Small intestine (tissue), 7 donors: ENCODE measurements at regions not wholly inside any gene's neighbourhood (a gene's known extent, or its start where the extent isn't known, plus 50 kb on each side); places are given as distances from the start of the nearest gene placed in this dataset.

Source experiments
- DNase-seq, 2 donors: peaks; one replicate each; pipeline versions ENCODE4 v3.0.0 to v3.0.0-alpha.2; 2013
- FAIRE-seq: peaks from 2 replicates; lab custom pipeline; 2012; peaks lifted over from hg19 to GRCh38; lab: Jason Lieb, UNC
- H3K27ac ChIP-seq, 3 donors: one replicate each; pipeline ENCODE4 v1.5.1; 2013; ENCODE audit warnings: low read length in 2 of 3, mild to moderate bottlenecking in 2 of 3, control low read depth in 1 of 3, inconsistent platforms in 1 of 3, low read depth in 1 of 3, moderate library complexity in 1 of 3
- H3K27me3 ChIP-seq, 3 donors: one replicate each; pipeline ENCODE4 v1.6.1; 2013; ENCODE audit warnings: low read length in 3 of 3, inconsistent platforms in 1 of 3; ENCODE audit not compliant: control insufficient read depth in 3 of 3, insufficient read depth in 3 of 3
- H3K36me3 ChIP-seq, 3 donors: one replicate each; pipeline ENCODE4 v1.6.1; 2013; ENCODE audit warnings: low read length in 3 of 3, inconsistent platforms in 1 of 3, low read depth in 1 of 3, mild to moderate bottlenecking in 1 of 3, moderate library complexity in 1 of 3; ENCODE audit not compliant: control insufficient read depth in 3 of 3, insufficient read depth in 2 of 3
- H3K4me1 ChIP-seq, 3 donors: one replicate each; pipeline ENCODE4 v1.6.1; 2013; ENCODE audit warnings: low read length in 2 of 3, inconsistent platforms in 1 of 3, low read depth in 1 of 3, mild to moderate bottlenecking in 1 of 3, moderate library complexity in 1 of 3; ENCODE audit not compliant: control insufficient read depth in 3 of 3, insufficient read depth in 2 of 3
- H3K4me3 ChIP-seq, 3 donors: one replicate each; pipeline ENCODE4 v1.5.1; 2013; ENCODE audit warnings: low read length in 3 of 3, control low read depth in 1 of 3, inconsistent platforms in 1 of 3, low read depth in 1 of 3, mild to moderate bottlenecking in 1 of 3, moderate library complexity in 1 of 3
- H3K9me3 ChIP-seq, 2 donors: one replicate each; pipeline ENCODE4 v1.6.1; 2013; ENCODE audit warnings: low read depth in 1 of 2, low read length in 1 of 2; ENCODE audit not compliant: control insufficient read depth in 2 of 2, insufficient read depth in 1 of 2
- WGBS, 3 donors: extraction: QIAGEN DNeasy Blood & Tissue Kit; methylation state at CpG; one replicate each; pipeline ENCODE4 v1.1.7; 2013; 5-methylcytosine and 5-hydroxymethylcytosine counted together
- donor health status: healthy with polysubstance abuse.
- donor health status: control.
- donor health status: control.
- donor health status: Bipolar disorder and iron deficiency.
- donor health status: healthy.

GRCh38 chr5:89706731-89707130 is 702.8 kb downstream of the CETN3 start:
- H3K4me1 ChIP-seq: no peaks in the 10 kb centered on the region
- DNase-seq: no peak
- FAIRE-seq: no peak
- H3K27me3 ChIP-seq: no peaks in the 10 kb centered on the region
- no peaks in the 10 kb centered on the region for H3K9me3 ChIP-seq
- H3K4me3 ChIP-seq: no peak overlapping the region
- 84 to 96% (median 84%) methylated on average over 1 of the region's 1 CpG for WGBS, 3 donors
- H3K36me3 ChIP-seq: no peaks in the 10 kb centered on the region
- H3K27ac ChIP-seq: no peak overlapping the region

DNA sequence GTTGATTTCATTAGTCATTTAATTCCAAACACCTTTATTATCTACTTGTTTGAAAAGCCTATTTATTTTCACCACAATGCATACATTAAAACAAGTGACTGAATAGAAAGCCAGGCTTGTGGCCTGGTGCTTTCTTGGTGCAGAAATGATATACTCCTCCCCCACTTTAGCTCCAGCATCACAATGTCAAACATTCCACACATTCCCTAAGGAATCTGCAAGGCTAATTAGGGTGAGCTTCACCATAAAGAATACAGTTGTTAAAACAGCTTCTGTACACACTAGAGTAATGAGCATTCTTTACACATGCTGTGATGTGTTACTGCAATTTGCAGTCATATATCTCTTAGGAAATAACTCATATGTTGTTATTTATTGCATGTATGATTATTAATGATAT is 705.7 kb downstream of the CETN3 start:
- Histone ChIP-seq H3K4me1 (no peaks in the 10 kb centered on the region), H3K36me3 (no peaks in the 10 kb centered on the region), H3K4me3 (no peak overlapping the region), H3K27ac (no peak overlapping the region), H3K27me3 (no peaks in the 10 kb centered on the region), H3K9me3 (no peaks in the 10 kb centered on the region)
- FAIRE-seq: no peak
- no peak for DNase-seq

GRCh38 chr5:89698028-89698427 is 711.5 kb downstream of the CETN3 start:
- 77 to 83% (median 77%) methylated on average over 2 of the region's 2 CpGs for WGBS, 3 donors
- Histone ChIP-seq H3K4me1 (no peaks in the 10 kb centered on the region), H3K27ac (no peak overlapping the region), H3K36me3 (no peaks in the 10 kb centered on the region), H3K9me3 (no peaks in the 10 kb centered on the region), H3K4me3 (no peak overlapping the region), H3K27me3 (no peaks in the 10 kb centered on the region)
- FAIRE-seq: no peak
- no peak for DNase-seq

DNA sequence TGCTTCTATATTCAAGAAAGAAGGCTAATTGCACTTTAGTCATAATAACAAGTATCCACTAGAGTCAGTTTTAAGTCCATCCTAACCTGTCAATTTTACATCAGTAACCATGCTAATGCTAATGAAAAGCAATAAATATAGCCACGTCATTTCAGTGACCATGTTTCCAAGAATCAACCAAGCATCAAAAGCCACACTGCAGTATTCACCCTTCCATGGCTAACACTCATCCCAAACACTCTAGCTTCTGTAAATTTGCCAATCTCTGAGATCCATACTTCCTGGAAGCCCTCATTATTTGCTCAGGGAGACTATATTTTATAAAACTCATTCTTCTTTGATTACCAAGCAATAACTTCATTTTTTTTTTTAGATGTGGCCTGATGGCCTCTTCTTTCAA is 712.0 kb downstream of the CETN3 start:
- DNase-seq (no peak), FAIRE-seq (no peak)
- Histone ChIP-seq H3K27ac (no peak overlapping the region), H3K36me3 (no peaks in the 10 kb centered on the region), H3K27me3 (no peaks in the 10 kb centered on the region), H3K4me3 (no peak overlapping the region), H3K4me1 (no peaks in the 10 kb centered on the region), H3K9me3 (no peaks in the 10 kb centered on the region)
- 56 to 66% (median 59%) methylated on average over 1 of the region's 1 CpG for WGBS, 3 donors

DNA sequence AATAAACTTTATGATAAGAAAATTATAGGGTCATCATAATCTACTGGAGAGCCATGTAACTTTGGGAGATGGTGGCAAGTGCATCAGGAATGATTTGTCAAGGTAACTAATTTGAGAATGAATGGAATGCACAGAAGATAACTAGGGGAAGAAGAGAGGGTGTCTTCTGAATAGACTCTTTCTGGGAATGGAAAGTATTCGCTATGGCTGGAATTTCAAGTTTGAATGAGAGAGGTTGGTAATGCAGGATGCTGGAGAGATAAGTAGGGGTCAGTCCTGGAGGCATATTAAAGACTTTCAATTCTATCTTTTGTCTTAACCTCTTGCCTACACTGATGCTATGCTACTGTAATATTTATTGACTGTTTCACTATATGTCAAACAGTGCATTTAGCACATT is 714.2 kb downstream of the CETN3 start:
- Histone ChIP-seq H3K4me3 (no peak overlapping the region), H3K4me1 (no peaks in the 10 kb centered on the region), H3K36me3 (no peaks in the 10 kb centered on the region), H3K9me3 (no peaks in the 10 kb centered on the region), H3K27ac (no peak overlapping the region), H3K27me3 (no peaks in the 10 kb centered on the region)
- FAIRE-seq: no peak
- 68 to 91% (median 74%) methylated on average over 1 of the region's 1 CpG for WGBS, 3 donors
- DNase-seq: no peak

- WGBS, 3 donors: 78 to 81% (median 79%) methylated on average over 3 of the region's 3 CpGs
- DNase-seq: no peak
- Histone ChIP-seq H3K36me3 (no peaks in the 10 kb centered on the region), H3K27me3 (no peaks in the 10 kb centered on the region), H3K27ac (no peak overlapping the region), H3K4me3 (no peak overlapping the region), H3K4me1 (no peaks in the 10 kb centered on the region), H3K9me3 (no peaks in the 10 kb centered on the region)
- no peak for FAIRE-seq
Measured at GRCh38 chr5:89694026-89694550, 715.5 kb downstream of the CETN3 start.

- no peaks in the 10 kb centered on the region for H3K36me3 ChIP-seq
- no peaks in the 10 kb centered on the region for H3K4me1 ChIP-seq
- FAIRE-seq (no peak), DNase-seq (no peak)
- H3K27ac ChIP-seq: no peak overlapping the region
- 71 to 94% (median 75%) methylated on average over 1 of the region's 1 CpG for WGBS, 3 donors
- H3K27me3 ChIP-seq: no peaks in the 10 kb centered on the region
- H3K4me3 ChIP-seq: no peak overlapping the region
- H3K9me3 ChIP-seq: no peaks in the 10 kb centered on the region
Measured at GRCh38 chr5:89690331-89690730, 719.2 kb downstream of the CETN3 start.

GRCh38 chr5:89686081-89686765 is 723.3 kb downstream of the CETN3 start:
- no peaks in the 10 kb centered on the region for H3K9me3 ChIP-seq
- H3K27ac ChIP-seq: no peak overlapping the region
- peak in 1 of 2 donors; percentile 1 for DNase-seq
- 31 to 51% (median 31%) methylated on average over 4 of the region's 4 CpGs for WGBS, 3 donors
- no peaks in the 10 kb centered on the region for H3K4me1 ChIP-seq
- no peak for FAIRE-seq
- no peaks in the 10 kb centered on the region for H3K36me3 ChIP-seq
- no peak overlapping the region for H3K4me3 ChIP-seq
- H3K27me3 ChIP-seq: no peaks in the 10 kb centered on the region

DNA sequence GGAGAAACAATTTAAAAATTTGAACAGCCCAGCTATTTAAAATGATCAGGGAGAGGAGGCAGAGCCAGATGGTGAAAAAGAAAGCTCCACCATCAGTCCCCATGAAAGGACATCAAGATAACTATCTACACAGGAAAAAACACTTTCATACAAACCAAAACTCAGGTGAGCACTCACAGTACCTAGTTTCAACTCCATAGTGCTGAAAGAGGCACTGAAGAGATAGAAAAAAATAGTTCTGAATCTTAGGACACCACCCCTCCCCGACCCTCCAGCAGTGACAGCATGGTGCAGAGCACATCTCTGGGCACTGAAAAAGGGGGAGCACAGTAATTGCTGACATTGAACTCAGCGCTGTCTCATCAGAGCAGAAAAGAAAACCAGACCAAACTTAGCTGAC is 732.9 kb downstream of the CETN3 start:
- Histone ChIP-seq H3K4me3 (no peak overlapping the region), H3K4me1 (no peaks in the 10 kb centered on the region), H3K27me3 (no peaks in the 10 kb centered on the region), H3K27ac (no peak overlapping the region), H3K36me3 (no peaks in the 10 kb centered on the region), H3K9me3 (no peaks in the 10 kb centered on the region)
- no peak for DNase-seq
- FAIRE-seq: no peak
- WGBS, 3 donors: 41 to 71% (median 52%) methylated on average over 2 of the region's 2 CpGs
